GM12892 (cell line): ENCODE measurements at regions not wholly inside any gene's neighbourhood (a gene's known extent, or its start where the extent isn't known, plus 50 kb on each side); places are given as distances from the start of the nearest gene placed in this dataset.
"Not testable (repeated sequence)": the region's sequence is repeated elsewhere in the genome, so short reads cannot be mapped to it uniquely, and the experiment has no call there.

Experiments
- DNase-seq: peaks from one replicate; pipeline ENCODE4 v3.0.0; 2011; ENCODE audit not compliant: insufficient read length
- FAIRE-seq: peaks from 2 replicates; lab custom pipeline; 2011; peaks lifted over from hg19 to GRCh38; lab: Jason Lieb, UNC
- POLR2A ChIP-seq: IDR thresholded peaks from 2 replicates; pipeline ENCODE4 v1.6.1; 2011; ENCODE audit warnings: low read depth, low read length, control low read depth
- POLR2AphosphoS5 ChIP-seq: IDR thresholded peaks from 2 replicates; pipeline ENCODE4 v1.6.1; 2011; ENCODE audit warnings: low read depth, low read length, control low read depth
- TAF1 ChIP-seq: IDR thresholded peaks from 2 replicates; pipeline ENCODE4 v1.6.1; 2011; ENCODE audit warnings: low read depth, mild to moderate bottlenecking, control low read depth, low read length, borderline replicate concordance

DNA sequence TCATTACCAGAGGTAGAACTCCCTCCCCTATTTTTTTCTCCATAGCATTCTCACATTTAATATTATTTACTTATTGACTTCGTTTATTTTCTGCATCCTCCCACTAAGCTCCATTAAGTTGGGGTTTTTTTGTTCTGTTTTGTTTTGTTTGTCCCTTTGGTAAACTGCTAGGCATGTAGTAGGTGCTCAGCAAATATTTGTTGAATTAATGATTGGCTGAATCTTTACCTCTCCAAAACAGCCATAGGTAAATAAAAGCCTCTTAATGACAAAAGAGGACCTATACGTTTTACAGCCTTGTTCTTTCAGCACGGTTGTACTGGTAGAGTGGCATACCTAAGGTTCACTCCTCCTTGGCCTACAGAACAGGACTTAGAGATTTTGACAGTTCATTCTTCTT, 52.0 kb downstream of the PRORP start:
- TF ChIP-seq POLR2AphosphoS5, result no peak
- no peak for TF ChIP-seq POLR2A
- TF ChIP-seq TAF1, result no peak
- FAIRE-seq, result no peak

DNA sequence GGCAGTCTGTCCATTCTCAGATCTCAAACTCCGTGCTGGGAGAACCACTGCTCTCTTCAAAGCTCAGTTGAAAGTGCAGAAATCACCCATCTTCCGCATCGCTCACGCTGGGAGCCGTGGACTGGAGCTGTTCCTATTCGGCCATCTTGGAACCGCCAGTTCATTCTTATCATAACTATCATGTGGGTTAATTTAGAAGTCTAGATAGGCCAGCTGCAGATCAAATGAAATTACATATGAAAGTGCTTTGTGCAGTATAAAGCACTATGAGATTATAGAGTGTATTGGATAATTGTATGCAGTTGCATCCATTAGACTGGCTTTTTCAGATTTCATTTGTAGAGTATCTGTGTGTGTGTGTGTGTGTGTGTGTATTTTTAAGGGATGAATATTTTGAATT, 57.8 kb downstream of the PRORP start:
- FAIRE-seq, result no peak

More for the DNA sequence above, 52.0 kb downstream of the PRORP start:
- DNase-seq, result no peak

DNA sequence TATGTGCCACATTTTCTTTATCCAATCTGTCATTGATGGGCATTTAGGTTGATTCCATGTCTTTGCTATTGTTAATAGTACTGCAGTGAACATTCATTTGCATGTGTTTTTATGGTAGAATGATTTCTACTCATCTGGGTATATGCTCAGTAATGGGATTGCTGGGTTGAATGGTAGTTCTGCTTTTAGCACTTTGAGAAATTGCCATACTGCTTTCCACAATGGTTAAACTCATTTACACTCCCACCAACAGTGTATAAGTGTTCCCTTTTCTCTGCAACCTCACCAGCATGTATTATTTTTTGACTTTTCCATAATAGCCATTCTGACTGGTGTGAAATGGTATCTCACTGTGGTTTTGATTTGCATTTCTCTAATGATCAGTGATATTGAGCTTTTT, 62.5 kb downstream of the PRORP start:
- DNase-seq, FAIRE-seq: not testable (repeated sequence)

More for the DNA sequence above, 57.8 kb downstream of the PRORP start:
- no peak for TF ChIP-seq POLR2A
- no peak for TF ChIP-seq POLR2AphosphoS5
- TF ChIP-seq TAF1, result no peak
- no peak for DNase-seq

DNA sequence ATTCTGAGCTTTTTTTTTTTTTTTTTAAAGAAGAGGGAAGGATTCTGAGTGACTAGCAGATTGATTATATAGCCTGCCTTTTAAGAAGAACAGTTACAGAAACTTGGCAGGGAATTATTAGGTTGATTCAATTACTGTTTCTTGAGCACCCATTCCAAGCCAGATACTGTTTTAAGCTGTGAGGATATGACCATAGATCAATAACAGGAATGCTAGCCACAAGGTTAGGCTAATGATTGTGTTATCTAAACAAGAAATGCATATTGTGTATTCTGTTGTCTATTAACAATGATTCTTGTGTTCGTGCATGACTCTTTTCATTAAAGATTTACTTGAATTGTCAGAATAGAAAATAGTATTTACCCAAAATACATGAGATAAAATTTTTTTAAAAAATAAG, 67.1 kb downstream of the PRORP start:
- TF ChIP-seq POLR2AphosphoS5 (no peak), TAF1 (no peak), POLR2A (no peak)
- DNase-seq (no peak), FAIRE-seq (no peak)

DNA sequence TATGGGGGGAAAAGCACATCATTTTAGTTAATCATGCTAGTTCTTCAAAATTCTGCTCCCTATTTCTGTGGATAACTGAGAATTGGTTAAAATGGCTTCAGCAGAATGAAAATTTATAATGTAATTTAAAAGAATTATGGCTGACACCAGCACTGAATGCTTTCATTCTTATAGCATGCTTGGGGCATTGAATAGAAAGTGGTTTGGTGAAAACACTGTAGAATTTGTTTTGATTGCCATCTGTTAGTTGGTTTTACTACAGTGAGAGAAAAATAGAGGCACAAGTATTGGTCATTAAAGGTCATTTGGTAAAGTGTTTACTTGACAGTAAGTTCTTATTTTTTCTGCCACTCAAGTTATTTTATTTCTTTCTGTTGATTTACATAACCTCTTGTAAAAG, 70.8 kb downstream of the PRORP start:
- FAIRE-seq (no peak), DNase-seq (no peak)
- no peak for TF ChIP-seq POLR2A
- TF ChIP-seq TAF1, result no peak

DNA sequence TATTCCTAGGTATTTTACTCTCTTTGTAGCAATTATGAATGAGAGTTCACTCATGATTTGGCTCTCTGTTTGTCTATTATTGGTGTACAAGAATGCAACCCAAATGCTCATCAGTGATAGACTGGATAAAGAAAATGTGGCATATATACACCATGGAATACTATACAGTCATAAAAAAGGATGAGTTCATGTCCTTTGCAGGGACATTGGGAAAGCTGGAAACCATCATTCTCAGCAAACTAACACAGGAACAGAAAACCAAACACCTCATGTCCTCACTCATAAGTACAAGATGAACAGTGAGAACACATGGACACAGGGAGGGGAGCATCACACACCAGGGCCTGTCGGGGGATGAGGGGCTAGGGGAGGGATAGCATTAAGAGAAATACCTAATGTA, 71.8 kb downstream of the PRORP start:
- FAIRE-seq, result not testable (repeated sequence)

DNA sequence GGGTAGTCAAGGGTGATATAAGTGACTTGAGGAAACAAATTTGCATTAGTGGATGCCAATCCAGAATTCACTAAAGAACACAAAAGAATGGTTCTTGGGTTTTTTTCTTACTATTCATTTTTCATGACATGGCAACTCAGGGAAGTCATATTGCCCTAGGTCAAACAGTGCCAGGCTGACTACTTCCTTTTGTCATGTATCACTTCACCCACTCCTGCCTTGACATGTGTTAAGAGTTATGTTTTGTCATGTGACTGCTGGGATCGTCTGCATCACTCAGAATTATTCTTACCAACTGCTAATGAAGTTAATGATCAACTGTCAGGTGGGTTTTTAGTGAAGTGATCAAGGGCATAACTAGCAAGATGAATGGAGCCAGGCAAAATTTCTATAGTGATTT, 74.2 kb downstream of the PRORP start:
- FAIRE-seq (peak; percentile 57), DNase-seq (no peak)
- TF ChIP-seq POLR2A, result no peak
- TF ChIP-seq POLR2AphosphoS5, result no peak
- no peak for TF ChIP-seq TAF1

More for the DNA sequence above, 71.8 kb downstream of the PRORP start:
- not testable (repeated sequence) for DNase-seq

DNA sequence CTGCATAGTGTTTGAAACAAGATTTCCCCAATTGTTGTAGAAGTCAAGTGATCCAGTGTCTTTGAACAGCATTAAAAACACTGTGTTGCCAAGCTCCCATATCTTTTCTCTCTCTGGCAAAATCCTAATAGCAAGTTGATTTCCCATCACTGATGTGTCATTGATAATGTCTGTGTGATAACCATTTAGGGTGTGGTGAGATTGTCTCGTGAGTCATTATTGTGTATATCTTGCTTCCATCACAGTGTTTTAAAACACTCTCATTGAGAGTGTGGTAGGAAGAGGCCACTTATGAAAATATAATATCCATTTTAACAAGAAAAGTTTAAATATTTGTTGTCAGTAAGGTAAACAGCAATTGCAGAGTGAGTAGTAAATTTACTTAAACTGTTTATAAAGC, 74.7 kb downstream of the PRORP start:
- no peak for TF ChIP-seq TAF1
- TF ChIP-seq POLR2A, result no peak
- TF ChIP-seq POLR2AphosphoS5, result no peak
- DNase-seq (no peak), FAIRE-seq (no peak)

DNA sequence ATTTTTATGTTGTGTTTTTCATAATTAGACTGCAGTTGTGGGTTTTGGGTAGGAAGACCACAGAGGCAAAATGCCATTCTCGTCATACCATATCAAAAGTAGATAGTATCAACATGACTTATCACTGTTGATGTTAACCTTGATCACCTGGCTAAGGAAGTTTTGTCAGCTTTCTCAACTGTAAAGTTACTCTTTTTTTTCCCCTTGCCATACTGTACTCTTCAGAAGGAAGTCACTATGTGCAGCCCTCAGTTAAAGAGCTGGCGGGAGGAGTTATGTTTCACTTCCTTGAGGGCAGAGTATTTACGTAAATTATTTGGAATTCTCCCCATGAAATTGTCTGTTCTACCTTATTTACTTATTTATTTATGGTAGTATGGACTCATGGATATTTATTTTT, 78.7 kb downstream of the PRORP start:
- no peak for TF ChIP-seq POLR2AphosphoS5
- no peak for TF ChIP-seq TAF1
- TF ChIP-seq POLR2A, result no peak
- DNase-seq, result no peak
- peak; percentile 78 for FAIRE-seq

DNA sequence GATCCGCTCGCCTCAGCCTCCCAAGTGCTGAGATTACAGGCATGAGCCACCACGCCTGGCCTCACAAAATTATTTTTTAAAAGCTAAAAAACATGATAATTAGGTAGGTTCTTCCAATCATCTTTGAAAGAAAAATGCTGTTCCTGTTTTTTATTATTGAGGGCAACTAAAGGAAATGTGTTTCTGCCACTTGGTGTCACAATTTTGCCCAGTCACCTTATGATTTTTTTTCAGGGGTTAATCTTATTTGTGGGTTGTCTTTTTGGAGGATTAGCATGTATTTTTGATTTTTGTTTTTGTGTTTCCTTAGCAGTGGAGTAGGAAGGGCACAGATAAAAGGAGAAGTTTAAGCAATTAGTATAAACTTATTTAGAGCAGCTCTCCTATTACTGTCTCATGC, 79.8 kb downstream of the PRORP start:
- FAIRE-seq (no peak), DNase-seq (no peak)
- TF ChIP-seq POLR2A, result no peak
- no peak for TF ChIP-seq POLR2AphosphoS5
- TF ChIP-seq TAF1, result no peak

DNA sequence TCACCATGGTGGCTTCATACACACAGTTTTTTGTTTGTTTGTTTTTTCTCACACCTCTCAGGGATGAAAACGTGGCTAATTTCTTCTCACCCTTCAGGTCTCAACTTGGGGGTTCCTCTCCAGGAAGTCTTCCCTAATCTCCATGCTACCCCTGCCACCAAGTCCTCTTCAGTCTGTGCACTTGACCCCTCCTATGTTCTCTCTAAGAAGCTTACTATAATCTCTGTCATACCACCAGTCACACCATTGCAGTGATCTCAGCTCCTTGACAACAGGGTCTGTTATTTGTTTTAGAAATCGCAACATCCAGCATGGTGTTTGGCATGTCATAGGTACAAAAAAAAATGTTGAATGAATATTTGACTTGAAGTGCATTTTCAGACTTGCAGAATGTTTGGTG, 83.4 kb downstream of the PRORP start:
- FAIRE-seq, result no peak
- DNase-seq, result no peak
- no peak for TF ChIP-seq POLR2A
- TF ChIP-seq POLR2AphosphoS5, result no peak
- TF ChIP-seq TAF1, result no peak

DNA sequence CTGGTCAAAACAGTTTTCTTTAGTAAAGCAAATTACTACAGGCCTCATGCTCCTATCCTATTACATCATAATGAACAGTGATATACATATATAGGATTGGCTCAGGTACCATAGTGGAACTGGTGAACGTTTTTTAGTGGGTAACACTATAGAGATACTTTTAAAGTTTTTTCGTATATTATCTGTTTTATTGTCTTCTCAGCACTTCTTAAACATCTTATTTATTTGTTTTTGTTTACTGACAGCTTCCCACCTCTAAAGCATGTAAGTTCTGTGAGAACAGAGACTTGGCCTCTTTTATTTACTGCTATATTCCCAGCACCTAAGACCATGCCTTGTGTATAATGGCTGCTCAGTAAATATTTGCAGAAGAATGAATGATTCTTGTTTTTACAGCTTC, 81.1 kb upstream of the PSMA6 start:
- DNase-seq, result no peak
- FAIRE-seq, result no peak
- TF ChIP-seq POLR2A (no peak), POLR2AphosphoS5 (no peak), TAF1 (no peak)

DNA sequence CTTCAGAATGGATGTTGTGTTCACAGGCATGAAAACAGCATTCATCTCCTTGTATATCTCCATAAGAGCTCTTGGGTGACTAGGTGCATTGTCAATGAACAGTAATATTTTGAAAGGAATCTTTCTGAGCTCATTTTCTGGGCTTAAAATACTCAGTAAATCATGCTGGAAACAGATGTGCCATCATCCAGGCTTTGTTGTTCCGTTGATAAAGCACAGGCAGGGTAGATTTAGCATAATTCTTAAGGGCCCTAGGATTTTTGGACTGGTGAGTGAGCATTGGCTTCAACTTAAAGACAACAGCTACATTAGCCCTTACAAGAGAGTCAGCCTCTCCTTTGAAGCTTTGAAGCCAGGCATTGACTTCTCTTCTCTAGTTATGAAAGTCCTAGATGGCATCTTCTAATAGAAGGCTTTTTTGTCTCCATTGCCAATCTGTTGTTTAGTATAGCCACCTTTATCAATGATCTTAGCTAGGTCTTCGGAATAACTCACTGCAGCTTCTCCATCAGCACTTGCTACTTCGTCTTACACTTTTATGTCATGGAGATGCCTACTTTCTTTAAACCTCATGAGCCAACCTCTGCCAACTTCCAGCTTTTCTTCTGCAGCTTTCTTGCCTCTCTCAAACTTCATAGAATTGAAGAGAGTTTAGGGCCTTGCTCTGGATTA, 79.6 kb upstream of the PSMA6 start:
- FAIRE-seq, result no peak
- DNase-seq, result no peak
- TF ChIP-seq POLR2AphosphoS5, result no peak
- TF ChIP-seq POLR2A, result no peak
- TF ChIP-seq TAF1, result no peak
